SW 1271 (cell line): ENCODE measurements at regions not wholly inside any gene's neighbourhood (a gene's known extent, or its start where the extent isn't known, plus 50 kb on each side); places are given as distances from the start of the nearest gene placed in this dataset.

Experiments
- DNase-seq, 2 experiments: peaks; one replicate each; lab custom pipeline; 2025; lab: John Stamatoyannopoulos, UW

DNA sequence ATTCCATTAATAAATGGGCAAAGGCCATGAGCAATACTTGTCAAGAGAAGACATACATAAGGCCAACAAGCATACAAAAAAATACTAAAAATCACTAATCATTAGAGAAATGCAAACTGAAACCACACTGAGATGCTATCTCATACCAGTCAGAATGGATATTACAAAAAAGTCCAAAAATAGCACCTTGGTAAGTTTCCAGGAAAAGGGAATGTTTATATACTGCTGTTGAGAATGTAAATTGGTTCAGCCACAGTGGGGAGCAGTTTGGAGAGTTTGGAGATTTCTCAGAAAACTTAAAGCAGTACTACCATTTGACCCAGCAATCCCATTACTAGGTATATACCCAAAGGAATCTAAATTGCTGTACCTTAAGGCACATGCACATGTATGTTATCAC is 467.7 kb downstream of the CDH11 start:
- no peak for DNase-seq

DNA sequence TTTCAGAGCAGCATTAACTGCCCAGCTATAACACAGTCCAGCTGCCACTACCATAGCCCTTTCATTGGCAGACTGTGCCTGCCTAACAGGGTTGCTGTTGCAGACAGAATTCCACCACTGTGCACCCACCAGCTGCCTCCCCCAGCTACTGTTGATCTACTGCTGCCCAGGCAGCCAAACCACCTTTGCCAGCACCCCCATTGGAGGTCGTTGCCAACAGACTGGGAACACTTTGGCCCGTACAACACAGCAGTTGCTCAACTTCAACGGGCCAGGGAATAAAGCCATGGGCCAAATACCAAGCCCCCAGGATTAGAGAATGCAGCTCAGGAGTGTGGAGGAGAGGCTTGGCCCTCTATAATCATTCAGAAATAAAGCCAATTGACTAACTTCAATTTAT is 473.6 kb downstream of the CDH11 start:
- DNase-seq, result no peak

DNA sequence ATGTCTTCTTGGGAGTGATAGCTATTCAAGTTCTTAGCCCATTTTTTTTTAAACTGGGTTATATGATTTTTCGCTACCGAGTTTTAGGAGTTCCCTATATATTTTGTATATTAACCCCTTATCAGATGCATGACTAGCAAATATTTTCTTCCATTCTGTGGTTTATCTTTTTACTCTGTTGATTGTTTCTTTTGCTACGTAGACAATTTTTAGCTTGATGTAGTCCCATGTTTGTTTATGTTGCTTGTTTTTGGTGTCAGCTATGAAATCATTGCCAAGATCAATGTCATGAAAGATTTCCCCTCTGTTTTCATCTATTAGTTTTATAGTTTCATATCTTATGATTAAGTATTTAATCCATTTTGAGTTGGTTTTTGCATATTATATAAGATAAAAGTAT is 480.5 kb downstream of the CDH11 start:
- DNase-seq, result no peak

DNA sequence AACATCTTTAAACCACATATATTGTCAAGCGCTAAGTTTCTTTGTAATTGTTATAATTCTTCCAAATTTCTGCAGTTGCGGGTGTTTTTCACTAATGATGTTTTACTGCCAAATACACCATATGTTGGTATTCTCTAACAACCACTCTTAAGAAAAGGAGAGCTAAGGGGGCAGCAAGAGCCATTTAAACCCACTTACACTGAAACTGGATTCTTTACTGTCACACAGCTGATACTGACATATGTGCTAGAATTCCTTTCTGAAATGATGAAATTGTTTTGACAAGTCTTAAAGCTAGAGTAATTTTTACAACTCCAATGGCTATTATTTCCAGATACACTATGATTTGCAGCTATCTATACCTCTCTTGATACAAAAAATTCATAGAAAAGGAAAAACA is 483.1 kb downstream of the CDH11 start:
- DNase-seq, result no peak

DNA sequence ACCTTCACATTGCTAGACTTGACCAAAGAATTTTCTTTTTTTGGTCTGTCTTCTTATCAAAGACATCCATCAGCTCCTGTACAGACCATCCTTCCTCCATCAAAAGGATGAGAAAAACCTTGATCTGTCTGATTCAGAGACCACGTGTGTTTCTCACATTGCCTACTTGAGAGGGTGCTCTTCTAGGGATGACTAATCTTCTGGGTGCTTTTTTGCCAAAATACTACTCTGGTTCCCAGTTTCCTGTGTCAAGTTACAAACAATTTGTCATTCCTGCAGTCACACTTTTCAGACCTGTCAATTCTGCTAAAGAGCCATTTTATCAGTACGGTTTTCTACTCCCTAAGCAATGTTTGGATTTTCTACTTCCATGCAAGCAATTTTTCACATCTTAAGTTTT is 492.2 kb downstream of the CDH11 start:
- no peak for DNase-seq

DNA sequence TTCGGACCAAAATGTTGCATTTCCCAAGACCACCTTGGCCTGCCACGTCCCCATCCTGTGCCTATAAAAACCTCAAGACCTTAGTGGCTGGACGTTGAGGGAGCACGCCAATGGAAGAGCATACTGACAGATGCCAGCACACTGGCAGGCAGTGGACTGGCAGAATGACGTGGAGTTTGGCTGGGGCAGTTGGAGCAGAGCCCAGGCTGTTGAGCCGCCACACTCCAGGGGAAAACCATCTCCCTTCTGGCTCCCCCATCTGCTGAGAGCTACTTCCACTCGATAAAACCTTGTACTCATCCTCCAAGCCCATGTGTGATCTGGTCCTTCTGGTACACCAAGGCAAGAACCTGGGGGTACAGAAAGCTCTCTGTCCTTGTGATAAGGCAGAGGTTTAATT is 494.1 kb downstream of the CDH11 start:
- no peak for DNase-seq

DNA sequence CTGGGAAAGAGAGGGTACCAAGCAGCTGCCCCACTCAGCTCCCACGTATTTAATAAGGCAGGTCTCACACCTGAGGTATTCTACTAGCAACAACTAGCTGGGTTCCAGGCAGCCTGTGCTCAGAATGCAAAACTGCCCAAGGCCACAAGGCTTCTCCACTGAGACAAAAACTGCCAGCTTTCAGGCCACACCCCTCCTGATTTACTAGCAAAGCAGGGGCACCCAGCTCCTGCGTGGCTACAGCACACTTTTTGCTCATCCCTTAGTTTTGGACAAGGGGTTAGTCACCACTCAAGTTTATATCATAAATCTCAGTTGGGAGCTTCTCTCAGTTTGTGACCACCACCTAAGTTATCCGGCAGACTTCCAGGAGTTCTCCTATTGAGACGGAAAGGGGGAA is 494.6 kb downstream of the CDH11 start:
- DNase-seq, result no peak

DNA sequence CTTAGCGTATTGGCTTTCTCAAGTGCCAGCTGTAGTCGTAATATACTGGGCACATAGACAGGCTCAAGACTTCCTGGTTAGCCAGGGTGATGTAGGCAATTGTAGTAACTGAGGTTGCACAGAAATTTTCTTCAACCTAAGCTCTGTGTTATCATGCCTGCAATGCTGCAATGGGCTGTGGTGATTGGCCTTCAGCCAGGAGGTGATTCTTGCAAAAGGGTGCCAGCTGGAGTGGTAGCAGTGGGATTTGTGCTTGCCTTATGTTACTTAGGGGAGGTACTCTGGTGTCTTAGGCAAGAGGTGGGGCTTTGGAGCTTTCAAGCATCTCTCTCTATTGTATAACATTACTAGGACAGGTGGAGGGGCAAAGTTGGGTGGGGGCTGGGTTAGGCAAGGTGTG is 495.1 kb downstream of the CDH11 start:
- no peak for DNase-seq

DNA sequence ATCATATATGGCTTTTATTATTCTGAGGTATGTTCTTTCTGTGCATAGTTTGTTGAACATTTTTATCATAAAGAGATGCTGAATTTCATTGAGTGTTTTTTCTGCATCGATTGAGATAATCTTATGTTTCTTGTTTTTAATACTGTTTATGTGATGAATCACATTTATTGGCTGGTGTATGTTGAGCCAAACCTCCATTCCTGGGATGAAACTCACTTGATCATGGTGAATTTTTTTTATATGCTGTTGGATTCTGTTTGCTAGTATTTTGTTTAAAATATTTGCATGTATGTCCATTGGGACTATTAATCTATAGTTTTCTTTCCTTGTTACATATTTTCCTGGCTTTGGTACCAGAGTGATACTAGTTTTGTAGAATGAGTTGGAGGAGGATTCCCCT is 500.2 kb downstream of the CDH11 start:
- DNase-seq, result no peak

DNA sequence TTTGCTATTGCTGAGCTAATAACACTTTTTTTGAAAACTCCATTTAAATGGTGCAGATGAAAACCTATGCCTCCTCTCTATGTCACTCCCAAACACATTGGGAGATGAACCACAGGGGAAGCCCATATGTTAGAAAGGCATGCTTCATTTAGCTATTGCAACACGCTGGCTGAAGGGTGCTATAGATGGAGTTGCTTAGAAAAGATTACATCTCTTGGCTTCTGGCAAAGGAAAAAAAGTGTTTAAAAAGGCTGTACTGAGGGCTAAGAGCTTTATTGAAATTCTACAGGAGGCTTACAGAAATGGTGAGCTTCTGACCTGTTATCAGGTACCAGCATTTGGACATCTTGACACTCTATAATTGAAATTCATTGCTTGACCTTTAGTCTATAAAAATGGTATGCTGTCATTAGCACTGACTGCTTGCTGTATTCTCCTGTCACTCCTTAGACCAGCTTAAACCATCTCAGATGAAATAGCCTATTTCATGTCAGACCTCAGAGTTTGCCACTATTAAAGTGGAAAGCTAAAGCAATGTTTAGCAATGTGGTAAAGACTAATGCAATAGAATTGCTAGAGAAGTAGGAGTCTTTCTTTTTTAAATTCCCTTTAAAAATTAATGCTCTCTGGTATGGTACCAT is 503.9 kb downstream of the CDH11 start:
- no peak for DNase-seq

DNA sequence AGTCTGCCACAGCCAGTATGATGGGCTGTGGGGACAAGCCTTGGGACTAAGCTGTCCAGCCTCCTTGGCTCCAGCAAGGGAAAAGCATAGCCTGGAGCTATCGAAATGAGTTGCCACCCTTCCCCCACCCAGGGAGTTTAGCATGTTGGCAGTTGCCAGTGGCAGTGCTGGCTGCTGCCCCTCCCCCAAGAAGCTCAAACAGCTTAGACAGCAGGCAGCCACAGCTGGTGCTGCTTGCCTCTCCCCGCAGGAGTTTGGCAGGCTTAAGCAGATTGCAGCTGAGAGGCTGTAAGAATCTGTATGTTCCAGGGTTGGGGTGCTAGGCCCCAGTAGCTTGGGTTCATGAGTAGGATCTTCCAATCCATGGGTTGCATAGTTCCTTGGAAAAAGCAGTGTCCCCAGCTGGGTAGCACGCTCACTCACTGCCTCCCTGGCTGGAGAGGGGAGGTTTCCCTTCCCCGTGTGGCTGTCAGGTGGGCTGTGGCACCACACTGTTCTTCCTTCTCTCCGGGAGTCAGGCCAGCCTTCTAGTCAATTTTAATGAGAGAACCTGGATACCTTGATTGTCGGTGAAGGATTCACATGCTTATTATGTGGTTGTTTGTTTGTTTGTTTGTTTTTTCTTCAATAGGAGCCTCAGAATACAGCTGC is 506.1 kb downstream of the CDH11 start:
- DNase-seq, result no peak

DNA sequence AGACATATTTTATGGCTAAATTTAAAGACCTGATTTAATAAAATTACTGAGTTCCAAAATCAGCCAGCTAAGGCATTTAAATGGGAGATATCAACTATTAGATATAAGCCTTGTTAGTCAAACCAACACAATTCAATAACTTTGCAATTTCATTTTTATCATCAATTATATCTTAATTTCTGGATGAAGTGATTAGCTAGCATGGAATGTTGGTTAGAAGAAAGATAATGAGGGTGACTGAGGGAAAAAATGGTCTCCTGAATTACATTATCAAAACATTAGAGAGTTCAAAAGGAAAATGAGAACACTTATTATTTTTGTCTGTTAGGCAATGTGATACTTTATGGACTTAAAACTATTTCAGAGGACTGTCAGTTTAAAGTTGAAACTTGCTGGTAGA is 525.7 kb downstream of the CDH11 start:
- DNase-seq, result no peak

DNA sequence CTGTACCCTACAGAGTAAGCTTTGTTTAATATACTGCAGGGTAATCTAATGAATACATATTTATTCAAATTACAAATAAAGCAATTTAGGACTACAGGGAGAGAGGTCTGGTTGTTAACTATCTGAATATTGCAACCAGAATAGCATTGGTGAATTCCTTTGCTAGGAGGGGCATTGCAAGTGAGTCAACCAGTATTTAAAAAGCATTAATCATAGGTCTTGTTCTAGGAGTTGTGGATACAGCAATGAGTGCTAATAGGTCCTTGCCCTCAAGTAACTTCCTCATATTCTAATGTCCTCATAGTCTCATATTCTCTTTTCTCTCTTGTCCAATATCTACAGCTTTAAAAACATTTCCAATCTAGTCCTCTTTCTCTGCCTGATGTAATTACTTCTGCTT is 531.4 kb downstream of the CDH11 start:
- no peak for DNase-seq

DNA sequence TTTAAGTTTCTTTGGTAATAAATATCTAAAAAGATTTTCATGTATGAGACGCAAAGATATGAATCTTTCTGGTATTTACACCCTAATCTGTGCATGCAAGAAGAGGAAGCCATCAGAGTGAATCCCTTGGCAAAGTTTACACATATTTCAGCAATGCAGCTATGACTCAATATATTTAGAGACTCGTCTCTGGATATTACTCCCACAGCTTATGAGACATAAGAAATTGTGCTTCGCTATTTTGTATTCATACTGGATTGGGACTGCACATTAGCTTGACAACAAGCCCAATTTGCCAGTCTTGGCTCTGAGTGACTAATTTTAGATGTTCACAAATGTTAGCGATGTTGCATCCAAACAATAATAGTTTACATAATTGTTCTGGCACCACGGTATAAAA is 532.0 kb downstream of the CDH11 start:
- no peak for DNase-seq

DNA sequence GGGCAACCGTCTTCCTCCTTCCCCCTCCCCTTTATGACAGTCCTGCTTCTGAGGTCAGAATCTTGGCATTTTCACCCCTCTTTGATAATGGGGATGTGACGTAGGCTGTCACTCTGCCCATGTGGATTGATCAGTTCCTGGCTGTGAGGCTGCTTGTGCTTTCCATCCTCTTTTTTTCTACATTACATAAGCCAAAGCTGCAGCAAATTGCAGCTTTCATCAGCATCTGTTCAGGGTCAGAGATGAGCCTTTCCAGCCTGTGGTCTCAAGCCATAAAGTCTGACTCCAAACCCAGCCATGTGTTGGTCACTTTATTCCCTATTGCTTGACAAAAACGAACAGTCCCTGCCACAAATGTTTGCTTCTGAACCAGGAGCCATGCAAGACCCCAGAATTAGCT is 535.1 kb downstream of the CDH11 start:
- DNase-seq, result no peak

DNA sequence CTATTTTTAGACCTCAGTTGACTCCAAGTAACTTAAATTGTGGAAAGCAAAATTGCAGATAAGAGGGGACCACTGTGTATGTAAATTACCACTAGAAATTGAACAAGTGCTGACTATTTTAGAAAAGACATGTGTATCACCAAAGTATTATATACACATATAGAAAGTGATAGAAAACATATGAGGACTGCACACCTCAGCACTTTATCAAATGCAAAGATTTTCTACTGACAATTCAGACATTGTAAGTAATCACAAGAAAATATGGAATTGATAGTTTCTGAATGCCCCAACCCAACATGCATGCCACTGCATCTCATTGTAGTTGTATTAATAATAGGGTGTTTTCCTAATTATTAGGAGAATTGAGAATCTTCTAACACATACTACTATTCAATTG is 536.5 kb downstream of the CDH11 start:
- no peak for DNase-seq

DNA sequence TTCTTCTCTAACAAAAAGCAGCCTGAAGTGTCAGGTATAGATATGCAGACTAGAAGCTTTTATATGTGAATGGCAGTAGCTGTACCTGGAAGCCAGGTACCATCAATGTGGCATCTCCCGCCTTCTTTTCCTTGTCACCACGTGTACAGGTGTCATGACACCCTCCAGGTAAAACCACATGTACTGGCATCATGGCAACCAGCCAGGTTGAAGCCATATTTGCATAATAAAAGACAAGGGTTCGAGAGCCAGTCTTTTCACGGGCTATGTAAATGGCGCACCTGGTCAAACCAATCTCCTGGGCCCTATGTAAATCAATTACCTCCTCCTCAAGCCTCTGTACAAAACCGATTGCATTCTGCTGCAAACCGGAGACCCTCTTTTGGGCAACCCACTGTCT is 541.3 kb downstream of the CDH11 start:
- DNase-seq, result no peak

DNA sequence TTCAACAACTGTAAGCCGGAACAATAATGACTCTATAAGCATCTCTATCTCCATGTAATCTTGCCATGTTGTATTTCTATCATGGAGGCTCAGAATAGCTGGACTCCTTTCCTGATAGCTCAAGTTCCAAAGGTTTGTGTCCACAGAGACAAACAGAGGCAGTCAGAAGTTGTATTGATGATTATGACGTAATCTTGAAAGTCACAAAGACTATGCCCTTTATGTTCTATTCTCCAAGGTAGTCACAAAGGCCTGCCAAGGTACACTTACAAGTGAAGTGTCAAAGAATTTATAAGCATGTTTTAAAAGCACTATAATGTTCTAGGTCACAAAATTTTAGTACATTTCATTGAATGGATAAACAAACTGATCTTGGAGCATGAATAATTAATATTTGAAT is 542.2 kb downstream of the CDH11 start:
- DNase-seq, result no peak

DNA sequence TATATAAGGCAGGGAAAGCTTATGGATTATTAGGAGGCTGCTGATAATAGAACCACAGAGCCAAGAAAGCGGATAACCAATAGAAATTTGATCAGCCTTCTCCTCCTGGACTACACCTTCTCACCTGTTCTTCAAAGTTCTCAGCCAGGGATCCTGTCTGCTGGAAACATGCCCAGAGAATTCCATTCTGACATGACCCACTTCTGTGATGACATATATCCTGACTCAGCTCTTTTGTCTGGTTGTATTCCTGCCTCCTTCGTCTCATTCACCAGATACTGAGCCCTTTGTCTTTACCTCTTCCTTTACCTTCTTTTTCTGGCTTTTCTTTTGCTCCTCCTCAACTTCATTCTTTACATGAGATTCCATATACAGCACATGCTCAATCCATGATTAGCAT is 576.1 kb downstream of the CDH11 start:
- DNase-seq, result no peak

DNA sequence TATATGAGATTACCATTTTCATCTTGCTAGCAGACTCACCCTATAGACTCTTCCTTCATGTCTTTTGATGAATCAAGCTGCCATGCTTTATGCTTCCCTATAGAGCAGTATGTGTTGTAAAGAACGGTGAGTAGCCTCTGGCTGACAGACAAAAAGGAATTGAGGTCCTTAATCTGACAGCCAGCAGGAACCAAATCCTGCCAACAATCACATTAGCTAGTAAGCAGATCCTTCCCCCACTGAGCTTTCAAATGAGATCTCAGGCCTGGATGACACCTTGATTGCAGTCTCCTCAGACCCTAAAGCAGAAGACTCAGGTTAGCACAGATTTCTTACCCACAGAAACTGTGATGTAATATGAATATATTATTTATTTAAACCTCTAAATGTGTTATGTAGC is 577.0 kb downstream of the CDH11 start:
- no peak for DNase-seq

DNA sequence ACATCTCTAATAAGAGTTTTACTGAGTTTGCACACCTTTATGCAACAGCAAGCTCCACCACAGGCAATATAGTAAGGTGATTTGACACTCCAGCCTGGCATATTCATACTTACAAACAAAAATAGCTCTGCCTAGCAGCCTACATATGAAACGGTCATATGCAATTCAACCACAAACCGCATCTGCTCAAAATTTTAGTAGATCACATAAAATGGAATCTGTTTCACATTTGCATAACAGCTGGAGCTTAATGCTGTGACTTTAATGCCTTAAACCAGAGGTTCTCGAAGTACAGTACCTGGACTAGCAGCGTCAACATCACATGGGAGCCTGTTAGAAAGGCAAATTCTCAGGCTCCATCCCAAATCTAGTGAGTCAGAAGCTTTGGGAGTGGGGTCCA is 578.4 kb downstream of the CDH11 start:
- DNase-seq, result no peak

DNA sequence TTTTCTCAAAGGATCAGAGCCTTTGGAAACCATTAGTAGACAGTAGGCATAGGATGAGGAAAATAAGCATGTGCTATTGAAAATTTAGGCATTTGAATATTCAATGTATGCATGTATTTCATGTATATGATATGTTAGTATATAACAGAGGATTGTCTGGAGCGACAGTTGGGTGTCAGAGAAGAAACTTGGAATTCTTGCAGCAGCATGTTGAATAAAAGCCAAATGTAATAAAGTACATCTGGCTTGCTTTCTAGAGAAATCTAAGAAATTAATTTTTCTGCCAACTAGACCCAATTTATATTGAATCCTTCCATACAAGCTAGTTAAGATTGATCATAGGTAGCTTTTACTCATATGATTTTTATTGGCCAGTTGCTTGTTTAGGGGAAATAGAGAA is 578.8 kb downstream of the CDH11 start:
- DNase-seq, result no peak

DNA sequence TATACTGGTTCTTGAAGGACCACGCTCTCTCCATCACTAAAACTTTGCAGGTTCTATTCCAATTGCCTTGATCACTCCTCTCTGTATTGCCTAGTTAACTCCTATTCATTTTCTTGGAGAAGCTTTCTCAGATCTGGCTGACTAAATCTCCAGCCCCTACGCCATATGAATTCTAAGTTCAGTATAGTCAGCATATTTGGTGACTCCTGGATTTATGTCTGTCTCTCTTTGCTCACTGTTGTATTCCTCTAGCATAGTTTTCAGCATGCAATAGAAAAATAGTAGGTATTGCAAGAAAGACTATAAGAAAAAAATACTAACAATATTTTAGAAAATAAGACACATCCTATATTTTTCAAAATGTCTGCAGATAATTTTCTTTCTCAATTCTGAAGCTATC is 579.7 kb downstream of the CDH11 start:
- no peak for DNase-seq

DNA sequence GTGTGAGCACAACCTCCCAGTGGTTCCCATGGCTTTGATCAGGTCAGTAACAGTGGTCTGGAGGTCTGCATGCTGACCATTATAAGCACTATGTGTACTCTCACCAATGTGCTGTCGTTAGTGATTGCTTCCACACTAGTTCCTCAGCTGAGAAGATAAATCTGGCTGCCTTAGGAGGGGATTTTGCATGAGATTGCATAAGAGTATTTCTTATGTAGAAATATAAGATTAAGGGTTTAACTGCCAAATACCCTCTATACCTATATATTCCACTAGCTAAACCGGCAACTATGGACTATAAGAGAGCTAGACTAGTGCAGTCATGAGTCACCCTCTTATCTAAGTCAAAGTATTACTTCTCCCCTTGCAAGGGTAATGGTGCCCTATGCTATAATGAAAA is 580.2 kb downstream of the CDH11 start:
- DNase-seq, result no peak
